Right atrium auricular region (tissue), 2 donors: ENCODE measurements at regions not wholly inside any gene's neighbourhood (a gene's known extent, or its start where the extent isn't known, plus 50 kb on each side); places are given as distances from the start of the nearest gene placed in this dataset.

ENCODE experiments used
- DNase-seq: peaks from one replicate; pipeline ENCODE4 v3.0.0-alpha.2; 2019; ENCODE audit warnings: low spot score
- H3K27ac ChIP-seq, 2 donors: fragments of 200-600 bp; sonication (generic); 1 replicate in 1 of 2; 2 replicates in 1 of 2; pipeline ENCODE4 v1.5.1; 2016 to 2019
- H3K27me3 ChIP-seq, 2 donors: fragments of 200-600 bp; sonication (generic); one replicate each; pipeline versions ENCODE4 v1.5.1 to v1.6.0; 2017 to 2019
- H3K36me3 ChIP-seq: fragments of 200-600 bp; sonication (generic); one replicate; pipeline ENCODE4 v1.5.1; 2016
- H3K4me1 ChIP-seq, 2 donors: fragments of 200-600 bp; sonication (generic); one replicate each; pipeline versions ENCODE4 v1.5.1 to v1.6.0; 2017 to 2019
- H3K4me3 ChIP-seq, 2 donors: fragments of 200-600 bp; sonication (generic); 1 replicate in 1 of 2; 2 replicates in 1 of 2; pipeline ENCODE4 v1.5.1; 2017 to 2019; ENCODE audit warnings: mild to moderate bottlenecking in 1 of 2, moderate library complexity in 1 of 2
- H3K9me3 ChIP-seq, 2 donors: fragments of 200-600 bp; sonication (generic); one replicate each; pipeline ENCODE4 v1.5.1; 2019
- CTCF ChIP-seq, 2 donors: fragments of 200-600 bp; sonication (generic); IDR thresholded peaks; one replicate each; pipeline ENCODE4 v1.5.1; 2019; ENCODE audit warnings: antibody characterized with exemption in 2 of 2

GRCh38 chr2:75798569-75798968 is 87.9 kb upstream of the GCFC2 start:
- H3K4me1 ChIP-seq: no peaks in the 10 kb centered on the region
- TF ChIP-seq CTCF (IDR thresholded peaks at IDR 0.05): no peak
- no peaks in the 10 kb centered on the region for H3K36me3 ChIP-seq
- DNase-seq: no peak
- no peaks in the 10 kb centered on the region for H3K27me3 ChIP-seq
- H3K9me3 ChIP-seq: no peaks in the 10 kb centered on the region
- no peak overlapping the region for H3K4me3 ChIP-seq
- no peak overlapping the region for H3K27ac ChIP-seq

DNA sequence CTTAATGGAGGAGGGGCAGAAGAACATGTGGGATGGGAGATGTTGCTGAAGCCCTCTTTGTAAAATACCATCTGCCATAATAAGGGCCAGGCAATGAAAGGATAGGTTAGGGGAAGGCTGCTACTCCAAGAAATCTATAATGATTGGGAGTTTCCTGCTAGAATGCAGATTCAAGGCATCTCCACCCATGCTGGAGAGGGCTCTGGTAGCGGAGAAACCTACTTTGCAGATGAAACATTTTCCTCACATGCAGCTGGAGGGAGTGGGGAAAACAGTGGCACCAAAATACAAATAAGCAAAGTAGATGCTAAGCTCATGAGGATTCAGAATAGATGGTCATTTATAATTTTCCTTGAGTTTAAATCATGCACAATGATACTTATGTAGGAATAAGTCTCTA is 82.3 kb upstream of the GCFC2 start:
- no peak for DNase-seq
- no peak for TF ChIP-seq CTCF (IDR thresholded peaks at IDR 0.05)
- Histone ChIP-seq H3K4me1 (no peaks in the 10 kb centered on the region), H3K36me3 (no peaks in the 10 kb centered on the region), H3K27me3 (no peaks in the 10 kb centered on the region), H3K4me3 (no peak overlapping the region), H3K27ac (no peak overlapping the region), H3K9me3 (no peaks in the 10 kb centered on the region)

DNA sequence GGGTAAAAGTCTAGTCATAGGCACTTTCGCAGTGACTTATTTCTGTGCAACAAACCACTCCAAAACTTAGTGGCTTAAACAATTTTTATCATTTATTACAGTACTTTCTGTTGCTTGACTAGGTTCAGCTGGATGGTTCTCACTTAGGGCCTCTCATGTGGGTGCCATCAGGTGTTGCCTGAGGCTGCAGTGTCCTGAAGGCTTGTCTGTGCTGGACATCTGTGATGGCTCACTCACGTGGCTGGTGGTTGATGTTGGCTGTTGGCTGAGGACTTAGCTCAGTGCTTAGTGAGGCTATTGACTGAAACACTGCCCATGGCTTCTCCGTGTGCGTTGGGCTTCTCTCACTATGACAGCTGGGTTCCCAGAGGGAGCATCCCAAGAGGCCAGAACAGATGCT is 81.4 kb upstream of the GCFC2 start:
- Histone ChIP-seq H3K4me1 (no peaks in the 10 kb centered on the region), H3K27ac (no peak overlapping the region)
- no peak for DNase-seq

DNA sequence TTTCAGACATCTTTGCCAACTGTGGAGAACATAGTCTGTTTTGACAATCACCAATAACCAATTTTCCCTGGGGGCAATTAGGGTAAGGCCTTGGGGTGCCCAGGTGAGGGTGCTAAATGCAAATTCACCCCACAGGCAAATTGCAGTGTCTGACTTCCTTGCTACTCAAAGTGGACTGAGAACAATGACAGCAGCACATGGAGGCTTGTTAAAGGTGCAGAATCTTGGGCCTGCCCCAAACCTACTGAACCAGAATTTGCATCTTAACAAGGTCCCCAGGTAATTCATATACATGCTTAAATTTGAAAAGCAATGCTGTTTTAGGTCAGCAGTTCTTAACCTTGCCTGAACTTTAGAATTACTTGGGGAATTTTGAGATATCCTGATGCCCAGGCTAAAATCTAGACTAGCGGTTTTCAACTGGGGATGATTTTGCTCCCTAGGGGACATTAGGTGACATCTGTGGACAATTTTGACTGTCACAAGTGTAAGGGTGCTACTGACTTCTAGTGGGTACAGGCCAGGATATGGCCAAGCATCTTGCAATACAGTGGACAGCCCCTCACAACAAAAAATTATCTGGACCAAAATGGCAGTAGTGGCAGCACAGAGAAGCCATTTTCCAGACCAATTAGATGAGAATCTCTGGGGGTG is 80.2 kb upstream of the GCFC2 start:
- Histone ChIP-seq H3K27me3 (no peaks in the 10 kb centered on the region), H3K36me3 (no peaks in the 10 kb centered on the region), H3K4me1 (no peaks in the 10 kb centered on the region), H3K4me3 (no peak overlapping the region), H3K9me3 (no peaks in the 10 kb centered on the region), H3K27ac (no peak overlapping the region)
- no peak for DNase-seq
- TF ChIP-seq CTCF (IDR thresholded peaks at IDR 0.05): no peak

More for the DNA sequence above, 81.4 kb upstream of the GCFC2 start:
- Histone ChIP-seq H3K36me3 (no peaks in the 10 kb centered on the region), H3K27me3 (no peaks in the 10 kb centered on the region), H3K4me3 (no peak overlapping the region), H3K9me3 (no peaks in the 10 kb centered on the region)
- no peak for TF ChIP-seq CTCF (IDR thresholded peaks at IDR 0.05)

DNA sequence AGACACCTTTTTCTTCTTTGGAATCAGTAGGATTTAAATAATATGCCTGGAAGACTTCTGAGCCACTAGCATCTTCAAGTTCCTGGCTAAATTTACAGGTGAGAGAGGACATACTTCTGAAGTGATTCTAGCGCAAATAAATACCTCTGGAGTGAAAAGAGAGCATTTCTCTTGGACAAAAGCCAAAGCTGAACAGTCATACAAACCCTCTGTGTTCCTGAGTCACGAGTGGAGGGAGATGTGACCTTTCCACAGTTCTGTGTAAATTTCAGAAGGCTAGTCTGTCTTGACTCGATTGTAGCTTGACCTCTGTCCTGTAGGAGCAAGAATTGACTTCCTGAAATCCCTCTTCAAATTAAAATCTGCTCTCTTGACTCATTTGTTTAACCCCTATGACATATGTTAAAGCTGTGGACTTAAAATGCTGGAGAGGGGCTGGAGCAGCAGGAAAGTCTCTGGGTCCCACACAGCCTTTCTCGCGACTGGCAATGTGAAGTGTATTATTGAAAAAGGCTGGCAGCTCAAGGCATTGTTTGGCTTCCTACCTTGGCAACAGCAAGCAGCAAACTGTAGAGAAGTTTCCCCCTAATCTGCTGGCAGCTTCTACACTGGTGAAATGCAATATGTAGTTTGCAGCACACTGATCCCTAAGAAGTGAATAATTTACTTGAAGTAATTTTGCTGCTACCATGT is 79.6 kb upstream of the GCFC2 start:
- no peak for TF ChIP-seq CTCF (IDR thresholded peaks at IDR 0.05)
- H3K36me3 ChIP-seq: no peaks in the 10 kb centered on the region

More for the DNA sequence above, 79.6 kb upstream of the GCFC2 start:
- H3K4me3 ChIP-seq: no peak overlapping the region
- no peaks in the 10 kb centered on the region for H3K4me1 ChIP-seq
- no peak overlapping the region for H3K27ac ChIP-seq
- H3K9me3 ChIP-seq: no peaks in the 10 kb centered on the region
- H3K27me3 ChIP-seq: no peaks in the 10 kb centered on the region
- DNase-seq: no peak
